H1 (cell line): ENCODE measurements at regions not wholly inside any gene's neighbourhood (a gene's known extent, or its start where the extent isn't known, plus 50 kb on each side); places are given as distances from the start of the nearest gene placed in this dataset.

Experiments used
- ATF2 ChIP-seq: IDR thresholded peaks from 2 replicates; pipeline ENCODE4 v1.6.1; 2012; ENCODE audit warnings: low read length, inconsistent platforms
- CHD2 ChIP-seq: IDR thresholded peaks from 2 replicates; pipeline ENCODE4 v1.6.1; 2012; ENCODE audit warnings: low read length, improper control_type of control experiment
- CREB1 ChIP-seq: IDR thresholded peaks from 2 replicates; pipeline ENCODE4 v1.6.1; 2012; ENCODE audit warnings: inconsistent platforms
- CTCF ChIP-seq, 3 experiments: IDR thresholded peaks; 1 replicate in 2 of 3; 2 replicates in 1 of 3; pipeline versions ENCODE4 v1.5.1 to v1.6.1; 2011; ENCODE audit warnings: low read length in 3 of 3, mild to moderate bottlenecking in 3 of 3, inconsistent platforms in 2 of 3, low read depth in 1 of 3, moderate library complexity in 1 of 3; ENCODE audit not compliant: insufficient read depth in 1 of 3; ENCODE audit errors: control extremely low read depth in 1 of 3
- FOSL1 ChIP-seq: IDR thresholded peaks from 2 replicates; pipeline ENCODE4 v1.6.1; 2011; ENCODE audit warnings: mild to moderate bottlenecking, low read depth, low read length, moderate library complexity; ENCODE audit not compliant: insufficient read depth

DNA sequence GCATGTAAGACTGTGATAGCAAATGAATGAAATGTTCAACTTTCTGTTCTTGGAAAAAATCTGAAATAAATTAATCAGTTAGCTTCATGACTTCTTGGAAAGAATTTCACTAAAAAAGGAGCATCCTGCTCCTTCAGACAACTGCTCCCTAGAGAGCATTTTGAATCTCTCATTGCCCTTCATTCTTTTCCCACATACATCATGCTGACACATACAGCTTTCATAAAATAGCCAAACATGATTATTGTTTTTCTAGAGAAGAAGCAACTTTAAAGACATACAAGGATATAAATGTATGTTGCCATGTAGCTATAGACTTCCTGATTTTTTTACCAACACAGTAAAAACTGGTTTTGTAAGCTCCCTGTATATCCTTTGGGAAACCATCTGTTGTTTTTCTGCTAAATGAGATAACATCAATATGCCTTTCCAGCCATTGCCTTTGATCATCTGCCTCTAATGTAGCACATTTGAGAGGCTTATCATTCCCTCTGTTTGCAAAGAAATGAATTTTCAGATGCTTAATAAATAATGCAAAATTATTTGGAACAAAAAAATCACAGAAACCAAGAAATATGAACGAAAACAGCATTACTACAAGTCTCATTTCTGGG is 248.2 kb upstream of the GPR149 start (continued):
- no peak for TF ChIP-seq ATF2
- no peak for TF ChIP-seq CHD2
- no peak for TF ChIP-seq CTCF (IDR thresholded peaks at IDR 0.05; ENCODE audit: control extremely low read depth in 1 of 3, insufficient read depth in 1 of 3, low read depth in 1 of 3, low read length in 3 of 3)
- no peak for TF ChIP-seq CREB1
- no peak for TF ChIP-seq FOSL1
